Astrocyte (in vitro differentiated cells and primary cell): ENCODE measurements at regions not wholly inside any gene's neighbourhood (a gene's known extent, or its start where the extent isn't known, plus 50 kb on each side); places are given as distances from the start of the nearest gene placed in this dataset.

ENCODE experiments used
- CTCF ChIP-seq: IDR thresholded peaks from 2 replicates; pipeline ENCODE4 v1.5.1; 2011; ENCODE audit warnings: low read depth, mild to moderate bottlenecking, inconsistent platforms, low read length, moderate library complexity; ENCODE audit not compliant: insufficient read depth
- EZH2 ChIP-seq: IDR thresholded peaks from 2 replicates; pipeline ENCODE4 v1.6.1; 2012; ENCODE audit warnings: mild to moderate bottlenecking, low read length, inconsistent platforms; ENCODE audit not compliant: insufficient read depth

GRCh38 chr1:81326212-81326611 lies 474.5 kb upstream of the ADGRL2 start:
- TF ChIP-seq CTCF (no peak), EZH2 (no peak)
